ENCODE measurements at regions not wholly inside any gene's neighbourhood (a gene's known extent, or its start where the extent isn't known, plus 50 kb on each side); places are given as distances from the start of the nearest gene placed in this dataset.

- H3K4me1 ChIP-seq: no peaks in the 10 kb centered on the region
- no peaks in the 10 kb centered on the region for H3K36me3 ChIP-seq (replicated peaks in 1 of 2; ENCODE audit: insufficient read depth in 1 of 2, low read depth in 2 of 2)
- no peak for TF ChIP-seq POLR2A (IDR thresholded peaks at IDR 0.05)
- no peak for TF ChIP-seq CTCF (IDR thresholded peaks at IDR 0.05)
- no peak for DNase-seq
- H3K9me3 ChIP-seq: no peaks in the 10 kb centered on the region
- no peak for ATAC-seq
- H3K27ac ChIP-seq: no peak overlapping the region
- no peak overlapping the region for H3K4me3 ChIP-seq
- no peaks in the 10 kb centered on the region for H3K27me3 ChIP-seq
- intact Hi-C loops (cut with DNase I): no loop called here
- WGBS, 2 donors: 37 to 61% methylated on average over 5 of the region's 5 CpGs
Observed at GRCh38 chr12:107372229-107372658, 278.9 kb upstream of the CRY1 start.

DNA sequence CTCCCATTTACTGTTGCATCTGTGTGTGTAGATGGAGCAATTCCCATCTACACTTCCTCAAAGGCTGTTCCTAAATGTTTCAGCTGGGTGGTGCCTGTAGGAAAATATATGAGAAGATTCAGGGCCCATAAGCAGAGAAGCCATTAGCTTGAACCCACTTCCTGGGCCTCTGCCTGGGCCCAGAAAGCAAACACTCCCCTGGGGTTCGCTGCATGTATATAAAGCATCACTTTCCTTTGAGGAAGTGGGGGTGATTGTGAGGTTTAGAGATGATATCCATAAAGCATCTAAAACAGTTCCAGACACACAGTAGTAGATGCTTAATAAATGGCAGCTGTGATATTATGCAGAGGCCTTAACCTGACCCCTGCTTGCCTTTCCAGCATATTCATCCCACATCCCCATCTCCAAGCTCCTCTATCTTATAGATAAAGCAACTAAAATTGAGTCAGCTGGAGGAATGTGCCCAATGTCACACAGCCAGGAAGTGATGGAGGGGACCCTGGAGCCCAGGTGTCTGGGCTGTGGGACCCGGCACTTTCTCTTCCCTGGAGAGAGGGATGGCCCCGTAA, 280.0 kb upstream of the CRY1 start:
- intact Hi-C loops (cut with DNase I): no loop called here
- ATAC-seq: no peak
- Histone ChIP-seq H3K36me3 (replicated peaks in 1 of 2; ENCODE audit: insufficient read depth in 1 of 2, low read depth in 2 of 2) (no peaks in the 10 kb centered on the region), H3K4me3 (no peak overlapping the region), H3K9me3 (no peaks in the 10 kb centered on the region), H3K27ac (no peak overlapping the region), H3K27me3 (no peaks in the 10 kb centered on the region), H3K4me1 (no peaks in the 10 kb centered on the region)
- WGBS, 2 donors: 82 to 84% methylated on average over 3 of the region's 3 CpGs
- DNase-seq: no peak
- TF ChIP-seq POLR2A (IDR thresholded peaks at IDR 0.05) (no peak), CTCF (IDR thresholded peaks at IDR 0.05) (no peak)

DNA sequence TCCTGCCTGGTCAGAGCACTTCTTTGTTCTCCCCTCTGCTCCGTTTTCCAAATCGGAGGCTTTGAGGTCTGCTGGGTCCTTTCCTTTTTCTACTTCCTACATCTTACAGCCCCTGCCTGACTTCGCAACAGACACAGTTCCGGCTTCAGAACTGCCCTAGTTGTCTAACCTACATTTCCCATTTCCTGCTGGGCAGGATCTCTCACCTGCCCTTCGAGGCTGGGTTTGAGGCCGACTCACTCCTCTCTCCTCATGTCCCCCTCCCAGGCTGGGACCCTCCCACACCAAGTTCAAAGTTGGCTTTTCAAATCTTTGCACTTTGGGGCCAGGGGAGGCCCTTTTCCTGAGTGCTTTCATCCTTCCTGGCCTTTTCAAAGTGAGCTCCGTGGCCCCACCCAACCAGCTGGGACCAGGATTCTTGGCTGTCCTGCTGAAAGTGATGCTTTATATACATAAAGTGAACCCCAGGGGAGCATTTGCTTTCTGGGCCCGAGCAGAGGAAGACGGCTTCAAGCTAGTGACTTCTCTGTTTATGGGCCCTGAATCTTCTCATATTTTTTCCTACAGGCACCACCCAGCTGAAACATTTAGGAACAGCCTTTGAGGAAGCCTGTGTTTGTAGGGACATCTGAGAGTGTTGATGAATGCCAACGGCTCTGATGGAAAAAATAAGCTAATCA, 281.0 kb upstream of the CRY1 start:
- ATAC-seq (no peak), DNase-seq (no peak)
- Histone ChIP-seq H3K36me3 (replicated peaks in 1 of 2; ENCODE audit: insufficient read depth in 1 of 2, low read depth in 2 of 2) (no peaks in the 10 kb centered on the region), H3K4me3 (no peak overlapping the region), H3K4me1 (no peaks in the 10 kb centered on the region), H3K27ac (no peak overlapping the region), H3K27me3 (no peaks in the 10 kb centered on the region), H3K9me3 (no peaks in the 10 kb centered on the region)
- TF ChIP-seq CTCF (IDR thresholded peaks at IDR 0.05) (no peak), POLR2A (IDR thresholded peaks at IDR 0.05) (no peak)
- WGBS, 2 donors: 40 to 46% methylated on average over 10 of the region's 10 CpGs
- intact Hi-C loops (cut with DNase I): no loop called here

GRCh38 chr12:107375231-107375630, 281.9 kb upstream of the CRY1 start:
- H3K9me3 ChIP-seq: no peaks in the 10 kb centered on the region
- no peak for TF ChIP-seq CTCF (IDR thresholded peaks at IDR 0.05)
- TF ChIP-seq POLR2A (IDR thresholded peaks at IDR 0.05): no peak
- H3K4me1 ChIP-seq: peaks cover 9% of the 10 kb centered on the region
- no peaks in the 10 kb centered on the region for H3K36me3 ChIP-seq (replicated peaks in 1 of 2; ENCODE audit: insufficient read depth in 1 of 2, low read depth in 2 of 2)
- H3K27ac ChIP-seq: no peak overlapping the region
- DNase-seq: no peak
- no peak overlapping the region for H3K4me3 ChIP-seq
- ATAC-seq: no peak
- intact Hi-C loops (cut with DNase I): no loop called here
- WGBS, 2 donors: 78 to 82% methylated on average over 6 to 8 of the region's 8 CpGs
- no peaks in the 10 kb centered on the region for H3K27me3 ChIP-seq

All from body of pancreas (tissue), 4 donors.